H1 (cell line): ENCODE measurements at regions not wholly inside any gene's neighbourhood (a gene's known extent, or its start where the extent isn't known, plus 50 kb on each side); places are given as distances from the start of the nearest gene placed in this dataset.

Experiments used
- BCL11A ChIP-seq, 2 experiments: IDR thresholded peaks; one replicate each; pipeline ENCODE4 v1.6.1; 2011; ENCODE audit warnings: low read depth in 2 of 2, low read length in 2 of 2, mild to moderate bottlenecking in 2 of 2
- EZH2 ChIP-seq: fragments of 200-600 bp; sonication (generic); IDR thresholded peaks from 2 replicates; pipeline ENCODE4 v1.7.1; 2012; ENCODE audit warnings: low read depth, mild to moderate bottlenecking, moderate library complexity, low read length, inconsistent platforms; ENCODE audit not compliant: severe bottlenecking
- HDAC6 ChIP-seq: IDR thresholded peaks from one replicate; pipeline ENCODE4 v1.7.1; 2012; ENCODE audit warnings: low read depth, mild to moderate bottlenecking, inconsistent platforms, low read length, moderate library complexity
- POLR2A ChIP-seq, 2 experiments: IDR thresholded peaks; 1 replicate in 1 of 2; 2 replicates in 1 of 2; pipeline ENCODE4 v1.6.1; 2011; ENCODE audit warnings: low read depth in 2 of 2, low read length in 2 of 2, mild to moderate bottlenecking in 2 of 2; ENCODE audit errors: control extremely low read depth in 1 of 2
- POLR2AphosphoS5 ChIP-seq: IDR thresholded peaks from 2 replicates; pipeline ENCODE4 v1.6.1; 2011; ENCODE audit warnings: low read depth, low read length
- RBBP5 ChIP-seq: IDR thresholded peaks from 2 replicates; pipeline ENCODE4 v1.7.1; 2012; ENCODE audit warnings: low read depth, mild to moderate bottlenecking, inconsistent platforms, low read length, moderate library complexity, borderline replicate concordance
- SP2 ChIP-seq: IDR thresholded peaks from 2 replicates; pipeline ENCODE4 v1.6.1; 2012; ENCODE audit warnings: mild to moderate bottlenecking, low read length, inconsistent platforms
- TF ChIP-seq, protein P1 (sequence below), 3 experiments: IDR thresholded peaks; 1 replicate in 2 of 3; 2 replicates in 1 of 3; pipeline versions ENCODE4 v1.5.1 to v1.6.1; 2011; ENCODE audit warnings: low read length in 3 of 3, mild to moderate bottlenecking in 3 of 3, inconsistent platforms in 2 of 3, low read depth in 1 of 3, moderate library complexity in 1 of 3; ENCODE audit not compliant: insufficient read depth in 1 of 3; ENCODE audit errors: control extremely low read depth in 1 of 3
- TF ChIP-seq, protein P2 (sequence below): IDR thresholded peaks from 2 replicates; pipeline ENCODE4 v1.6.1; 2012; ENCODE audit warnings: inconsistent platforms

DNA sequence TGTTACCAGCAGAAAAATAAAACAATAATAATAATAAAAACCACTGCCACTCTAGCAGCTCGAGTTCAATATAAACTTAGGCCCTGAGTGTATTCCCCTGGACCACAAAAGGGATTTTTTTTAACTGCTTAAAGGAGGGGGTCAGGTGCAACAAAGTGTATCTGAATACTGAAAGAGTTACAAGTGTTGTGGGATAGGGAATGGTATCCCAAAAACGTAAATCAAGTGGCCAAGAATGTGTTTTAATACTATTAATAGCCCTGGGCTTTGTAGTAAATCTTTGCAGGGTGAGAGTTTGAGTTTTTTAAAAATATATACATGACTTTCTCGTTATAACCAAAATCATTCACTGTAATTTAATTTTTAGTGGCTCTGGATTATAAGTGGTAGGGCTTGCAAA lies 860.1 kb upstream of the INTU start:
- TF ChIP-seq, protein P1, sequence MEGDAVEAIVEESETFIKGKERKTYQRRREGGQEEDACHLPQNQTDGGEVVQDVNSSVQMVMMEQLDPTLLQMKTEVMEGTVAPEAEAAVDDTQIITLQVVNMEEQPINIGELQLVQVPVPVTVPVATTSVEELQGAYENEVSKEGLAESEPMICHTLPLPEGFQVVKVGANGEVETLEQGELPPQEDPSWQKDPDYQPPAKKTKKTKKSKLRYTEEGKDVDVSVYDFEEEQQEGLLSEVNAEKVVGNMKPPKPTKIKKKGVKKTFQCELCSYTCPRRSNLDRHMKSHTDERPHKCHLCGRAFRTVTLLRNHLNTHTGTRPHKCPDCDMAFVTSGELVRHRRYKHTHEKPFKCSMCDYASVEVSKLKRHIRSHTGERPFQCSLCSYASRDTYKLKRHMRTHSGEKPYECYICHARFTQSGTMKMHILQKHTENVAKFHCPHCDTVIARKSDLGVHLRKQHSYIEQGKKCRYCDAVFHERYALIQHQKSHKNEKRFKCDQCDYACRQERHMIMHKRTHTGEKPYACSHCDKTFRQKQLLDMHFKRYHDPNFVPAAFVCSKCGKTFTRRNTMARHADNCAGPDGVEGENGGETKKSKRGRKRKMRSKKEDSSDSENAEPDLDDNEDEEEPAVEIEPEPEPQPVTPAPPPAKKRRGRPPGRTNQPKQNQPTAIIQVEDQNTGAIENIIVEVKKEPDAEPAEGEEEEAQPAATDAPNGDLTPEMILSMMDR (IDR thresholded peaks at IDR 0.05; ENCODE audit: control extremely low read depth in 1 of 3, insufficient read depth in 1 of 3, low read depth in 1 of 3, low read length in 3 of 3), result no peak
- TF ChIP-seq POLR2AphosphoS5, result no peak
- TF ChIP-seq POLR2A (IDR thresholded peaks at IDR 0.05; ENCODE audit: control extremely low read depth in 1 of 2, low read depth in 2 of 2, low read length in 2 of 2), result no peak
- no peak for TF ChIP-seq EZH2
- TF ChIP-seq RBBP5, result no peak
- TF ChIP-seq, protein P2, sequence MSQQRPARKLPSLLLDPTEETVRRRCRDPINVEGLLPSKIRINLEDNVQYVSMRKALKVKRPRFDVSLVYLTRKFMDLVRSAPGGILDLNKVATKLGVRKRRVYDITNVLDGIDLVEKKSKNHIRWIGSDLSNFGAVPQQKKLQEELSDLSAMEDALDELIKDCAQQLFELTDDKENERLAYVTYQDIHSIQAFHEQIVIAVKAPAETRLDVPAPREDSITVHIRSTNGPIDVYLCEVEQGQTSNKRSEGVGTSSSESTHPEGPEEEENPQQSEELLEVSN, result no peak
- TF ChIP-seq SP2, result no peak
- no peak for TF ChIP-seq BCL11A (IDR thresholded peaks at IDR 0.05; ENCODE audit: low read depth in 2 of 2, low read length in 2 of 2)
- no peak for TF ChIP-seq HDAC6
